ENCODE measurements at regions not wholly inside any gene's neighbourhood (a gene's known extent, or its start where the extent isn't known, plus 50 kb on each side); places are given as distances from the start of the nearest gene placed in this dataset.
A peak's percentile ranks its signal among the peaks of the same experiment; 100 is the strongest.

DNA sequence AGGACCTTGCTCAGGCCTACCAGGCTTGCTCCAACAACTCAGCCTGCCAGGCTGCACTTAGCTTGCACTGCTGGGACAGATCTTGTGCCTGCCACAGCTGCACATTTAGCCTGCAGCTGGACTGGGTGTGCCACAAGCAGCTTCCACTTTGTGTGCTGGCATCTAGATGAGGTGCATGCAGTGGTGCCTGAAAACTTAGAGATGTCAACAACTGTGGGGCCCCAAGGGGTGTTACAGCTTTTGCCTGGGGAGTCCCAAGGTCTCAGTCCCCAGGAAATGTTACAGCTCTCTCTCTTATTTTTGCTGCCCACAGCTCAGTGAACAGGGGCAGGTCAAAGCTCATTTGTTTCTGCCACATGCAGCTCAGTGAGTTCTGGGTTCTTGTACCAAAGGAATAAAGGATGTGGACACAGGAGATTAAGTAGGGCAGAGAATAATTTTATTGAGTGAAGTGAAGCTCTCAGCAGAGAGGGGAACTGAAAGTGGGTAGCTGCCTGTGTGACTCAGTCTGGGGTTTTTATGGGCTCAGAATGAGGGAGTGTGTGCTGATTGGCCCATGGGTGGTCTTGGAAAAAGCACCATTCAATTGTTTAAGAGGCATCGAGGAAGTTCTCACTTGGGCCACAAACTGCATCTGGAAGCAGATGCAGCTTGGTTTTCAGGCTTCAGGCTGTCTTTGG is 828.3 kb downstream of the TECRL start:
- Histone ChIP-seq H3T11ph (ENCODE audit: low read length) (no peak overlapping the region), H2BK5ac (ENCODE audit: insufficient read length, low read length) (no peak overlapping the region), H3K4ac (ENCODE audit: low read depth, low read length) (no peak overlapping the region), H2AFZ (ENCODE audit: low read length) (no peak overlapping the region), H3K4me1 (ENCODE audit: insufficient read depth, low read length) (no peaks in the 10 kb centered on the region; the same call in 1 of the 2 replicates), H4K91ac (ENCODE audit: insufficient read length, low read depth, low read length) (no peak overlapping the region), H4K8ac (replicated peaks; ENCODE audit: insufficient read length, low read depth, low read length) (no peak overlapping the region), H3K27me3 (ENCODE audit: insufficient read depth, low read length) (no peaks in the 10 kb centered on the region), H4K5ac (ENCODE audit: insufficient read length, low read depth, low read length) (no peak overlapping the region), H3K79me2 (ENCODE audit: insufficient read depth, low read length) (no peaks in the 10 kb centered on the region), H3K56ac (ENCODE audit: insufficient read length, low read depth, low read length) (no peak overlapping the region), H3K18ac (ENCODE audit: insufficient read length, low read depth, low read length) (no peak overlapping the region), H3K4me2 (ENCODE audit: insufficient read depth, insufficient read length, low read length) (no peak overlapping the region), H3K79me1 (ENCODE audit: insufficient read depth, low read depth, low read length, poor library complexity, severe bottlenecking) (no peaks in the 10 kb centered on the region), H3K23ac (ENCODE audit: insufficient read length, low read depth, low read length) (no peak overlapping the region), H2BK20ac (ENCODE audit: low read depth, low read length, poor library complexity, severe bottlenecking) (no peak overlapping the region), H3K9ac (ENCODE audit: extremely low read depth, insufficient read length, low read length) (no peak overlapping the region), H2BK120ac (ENCODE audit: low read depth, low read length, poor library complexity, severe bottlenecking) (no peak overlapping the region), H2BK15ac (ENCODE audit: low read depth, low read length) (no peak overlapping the region), H2AK5ac (ENCODE audit: insufficient read length, low read length) (no peak overlapping the region), H4K20me1 (ENCODE audit: control insufficient read depth, insufficient read depth, insufficient read length) (no peaks in the 10 kb centered on the region), H3K9me3 (ENCODE audit: control insufficient read depth, low read depth, low read length) (no peaks in the 10 kb centered on the region), H2BK12ac (ENCODE audit: insufficient read length, low read depth, low read length) (no peak overlapping the region), H3K14ac (ENCODE audit: insufficient read depth, low read length) (peak overlapping the region; percentile 63; the same call in 1 of the 2 replicates), H3K27ac (ENCODE audit: insufficient read length, low read depth, low read length) (no peak overlapping the region), H3K23me2 (ENCODE audit: insufficient read length, low read depth, low read length, poor library complexity, severe bottlenecking) (no peaks in the 10 kb centered on the region)
- Mint-ChIP-seq H3K4me1 (peaks cover 0 to 4% of the 10 kb centered on the region in 2 experiments; a peak in 2 of 4 replicates), H3K36me3 (ENCODE audit: insufficient read depth in 1 of 3, low read depth in 3 of 3) (peaks cover 3 to 12% (median 6%) of the 10 kb centered on the region in 3 experiments; a peak in 5 of 7 replicates), H3K4me3 (no peak overlapping the region), H3K9me3 (peaks cover 6 to 16% of the 10 kb centered on the region in 2 experiments; a peak in 4 of 5 replicates), H3K27me3 (ENCODE audit: low read depth) (no peaks in the 10 kb centered on the region; the same call in 1 of the 2 replicates), H3K27ac (no peak overlapping the region)
- TF ChIP-seq, protein P1, sequence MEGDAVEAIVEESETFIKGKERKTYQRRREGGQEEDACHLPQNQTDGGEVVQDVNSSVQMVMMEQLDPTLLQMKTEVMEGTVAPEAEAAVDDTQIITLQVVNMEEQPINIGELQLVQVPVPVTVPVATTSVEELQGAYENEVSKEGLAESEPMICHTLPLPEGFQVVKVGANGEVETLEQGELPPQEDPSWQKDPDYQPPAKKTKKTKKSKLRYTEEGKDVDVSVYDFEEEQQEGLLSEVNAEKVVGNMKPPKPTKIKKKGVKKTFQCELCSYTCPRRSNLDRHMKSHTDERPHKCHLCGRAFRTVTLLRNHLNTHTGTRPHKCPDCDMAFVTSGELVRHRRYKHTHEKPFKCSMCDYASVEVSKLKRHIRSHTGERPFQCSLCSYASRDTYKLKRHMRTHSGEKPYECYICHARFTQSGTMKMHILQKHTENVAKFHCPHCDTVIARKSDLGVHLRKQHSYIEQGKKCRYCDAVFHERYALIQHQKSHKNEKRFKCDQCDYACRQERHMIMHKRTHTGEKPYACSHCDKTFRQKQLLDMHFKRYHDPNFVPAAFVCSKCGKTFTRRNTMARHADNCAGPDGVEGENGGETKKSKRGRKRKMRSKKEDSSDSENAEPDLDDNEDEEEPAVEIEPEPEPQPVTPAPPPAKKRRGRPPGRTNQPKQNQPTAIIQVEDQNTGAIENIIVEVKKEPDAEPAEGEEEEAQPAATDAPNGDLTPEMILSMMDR (conservative IDR thresholded peaks at IDR 0.05), result no peak
- WGBS (ENCODE audit: extremely low coverage, insufficient read length, low lambda C conversion rate), result no CpG with 5 or more reads among the region's 1 CpG
- DNase-seq, result no peak

Data from H9 (cell line).